Pulmonary artery endothelial cell (primary cell): ENCODE measurements at regions not wholly inside any gene's neighbourhood (a gene's known extent, or its start where the extent isn't known, plus 50 kb on each side); places are given as distances from the start of the nearest gene placed in this dataset.

Experiments
- DNase-seq: peaks from one replicate; pipeline ENCODE4 v3.0.0-alpha.2; 2011; ENCODE audit warnings: low read depth, low spot score

GRCh38 chr15:61743345-61743909, 316.8 kb downstream of the VPS13C start:
- DNase-seq: no peak

DNA sequence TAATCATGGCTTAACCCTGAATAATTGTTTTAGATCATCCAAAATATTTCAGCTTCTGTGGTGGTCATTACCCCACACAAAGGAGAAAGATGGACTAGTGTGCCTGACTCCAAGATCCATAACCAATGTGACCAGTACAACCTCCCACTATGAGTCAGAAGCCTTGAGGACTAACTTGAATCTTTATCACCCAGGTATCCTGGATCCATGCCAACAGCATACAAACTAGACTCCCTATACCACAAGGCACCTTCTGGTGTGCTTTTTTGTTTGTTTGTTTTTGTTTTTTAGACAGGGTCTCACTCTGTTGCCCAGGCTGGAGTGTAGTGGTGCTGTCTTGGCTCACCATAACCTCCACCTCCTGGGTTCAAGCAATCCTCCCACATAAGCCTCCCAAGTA, 317.7 kb downstream of the VPS13C start:
- no peak for DNase-seq

DNA sequence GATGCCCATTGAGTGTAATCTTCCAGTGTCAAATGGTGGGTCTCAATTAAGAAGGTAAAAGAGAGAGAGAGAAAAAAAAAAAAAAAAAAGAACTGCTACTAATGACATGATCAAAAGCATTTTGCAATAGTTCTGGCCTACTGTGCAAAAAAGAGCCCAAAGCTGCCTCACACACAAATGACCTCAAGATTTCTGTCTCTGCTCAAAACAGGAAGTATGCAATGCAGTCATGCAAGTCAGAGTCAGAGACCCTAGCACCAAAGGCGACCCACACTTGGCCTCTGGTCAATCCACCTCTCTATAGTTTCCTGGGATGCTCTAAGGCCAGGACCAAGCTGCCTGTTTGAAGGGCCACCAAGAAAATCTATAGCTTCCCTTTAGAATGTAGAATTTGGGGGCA, 323.5 kb downstream of the VPS13C start:
- DNase-seq: no peak

DNA sequence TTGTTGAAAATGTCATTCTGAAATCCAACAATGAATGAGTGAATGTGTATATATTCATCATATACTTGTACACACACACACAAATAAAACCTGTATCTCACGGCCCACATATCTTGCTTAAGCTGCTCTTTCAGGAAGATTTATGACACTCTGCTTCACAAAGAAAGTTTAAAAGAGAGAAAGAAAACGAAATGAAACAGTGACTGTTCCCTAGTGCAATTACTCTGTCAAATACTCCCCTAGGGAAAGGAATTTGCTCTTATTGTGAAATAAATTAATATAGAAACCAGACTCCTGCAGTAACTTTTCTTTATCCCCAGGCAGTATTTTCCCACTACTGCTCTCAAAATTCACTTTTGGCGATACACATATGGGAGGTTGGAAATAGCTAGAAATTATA, 329.1 kb downstream of the VPS13C start:
- DNase-seq: no peak

- DNase-seq: no peak
Observed at GRCh38 chr15:61729646-61730045, 330.6 kb downstream of the VPS13C start.

DNA sequence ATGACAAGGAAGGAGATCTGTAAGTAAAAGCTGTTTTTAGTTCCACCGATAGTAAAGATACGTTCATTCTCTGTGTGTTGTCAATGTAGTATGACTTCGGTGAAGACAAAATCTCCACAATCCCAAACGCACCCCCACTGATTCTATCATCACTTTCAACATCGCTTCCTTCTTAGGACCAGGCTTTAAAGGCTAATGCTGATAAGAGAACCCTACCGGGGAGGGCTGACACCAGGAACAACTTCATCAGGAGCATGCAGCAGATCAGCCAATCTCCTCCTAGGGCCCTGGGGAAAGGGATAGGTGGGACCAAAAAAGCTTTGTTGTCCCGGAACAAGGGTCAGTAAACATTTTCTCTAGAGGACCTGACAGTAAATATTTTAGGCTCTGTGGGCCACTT, 334.1 kb downstream of the VPS13C start:
- no peak for DNase-seq

DNA sequence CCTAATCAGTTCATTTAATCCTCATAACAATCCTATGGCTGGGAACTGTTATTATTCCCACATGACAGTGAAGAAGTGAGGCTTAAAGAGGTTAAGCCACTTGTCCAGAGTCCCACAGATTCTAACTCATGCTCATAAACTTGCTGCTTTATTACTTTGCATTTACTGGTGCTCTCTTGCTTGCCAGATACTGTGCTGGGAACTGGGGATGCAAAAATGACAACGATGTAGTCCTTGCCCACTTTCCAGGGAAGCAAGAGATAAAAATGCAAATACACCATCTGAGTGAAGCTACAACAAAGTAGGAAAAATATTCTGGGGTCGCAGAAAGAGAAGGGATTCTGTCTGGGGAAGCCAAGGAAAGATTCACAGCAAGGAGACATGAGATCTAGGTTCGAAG, 335.0 kb downstream of the VPS13C start:
- DNase-seq: no peak

DNA sequence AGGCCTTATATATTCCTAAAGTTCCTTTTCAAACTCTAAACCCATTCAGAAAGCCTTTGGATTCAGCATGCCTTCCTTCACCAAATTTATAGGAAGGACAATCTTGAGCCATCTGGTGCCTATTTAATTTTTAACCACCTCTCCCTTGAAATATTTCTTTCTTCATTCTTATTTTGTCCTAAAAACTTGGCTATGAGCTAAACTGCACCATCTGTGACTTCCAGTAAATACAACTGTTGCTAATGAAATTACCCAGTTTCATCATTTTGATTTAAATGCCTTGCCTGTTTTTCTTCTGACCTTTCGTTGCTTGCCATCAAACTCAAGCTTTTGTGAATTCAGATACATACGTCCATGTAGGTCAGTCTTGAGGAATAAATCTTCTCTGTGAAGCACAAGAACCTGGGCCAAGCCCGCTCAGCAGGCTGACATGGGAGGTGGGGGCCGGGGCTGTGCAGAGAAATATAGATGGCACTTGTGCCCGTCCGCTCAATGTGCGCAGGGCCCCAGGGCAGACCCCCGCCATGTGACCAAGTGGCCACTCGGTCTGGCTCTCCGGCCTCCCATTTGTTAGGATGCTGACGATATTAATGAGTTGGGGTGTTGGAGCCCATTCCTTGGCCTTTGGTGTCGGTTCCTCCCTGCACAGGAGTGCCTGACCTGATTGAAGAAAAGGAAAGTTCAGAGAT, 335.9 kb downstream of the VPS13C start:
- no peak for DNase-seq

- no peak for DNase-seq
Observed at GRCh38 chr15:61721418-61721817, 338.8 kb downstream of the VPS13C start.

GRCh38 chr15:61720197-61720704, 340.0 kb downstream of the VPS13C start:
- no peak for DNase-seq

- no peak for DNase-seq
Observed at GRCh38 chr15:61715082-61715481, 345.2 kb downstream of the VPS13C start.

- DNase-seq: no peak
Observed at GRCh38 chr15:61712129-61712759, 348.0 kb downstream of the VPS13C start.

DNA sequence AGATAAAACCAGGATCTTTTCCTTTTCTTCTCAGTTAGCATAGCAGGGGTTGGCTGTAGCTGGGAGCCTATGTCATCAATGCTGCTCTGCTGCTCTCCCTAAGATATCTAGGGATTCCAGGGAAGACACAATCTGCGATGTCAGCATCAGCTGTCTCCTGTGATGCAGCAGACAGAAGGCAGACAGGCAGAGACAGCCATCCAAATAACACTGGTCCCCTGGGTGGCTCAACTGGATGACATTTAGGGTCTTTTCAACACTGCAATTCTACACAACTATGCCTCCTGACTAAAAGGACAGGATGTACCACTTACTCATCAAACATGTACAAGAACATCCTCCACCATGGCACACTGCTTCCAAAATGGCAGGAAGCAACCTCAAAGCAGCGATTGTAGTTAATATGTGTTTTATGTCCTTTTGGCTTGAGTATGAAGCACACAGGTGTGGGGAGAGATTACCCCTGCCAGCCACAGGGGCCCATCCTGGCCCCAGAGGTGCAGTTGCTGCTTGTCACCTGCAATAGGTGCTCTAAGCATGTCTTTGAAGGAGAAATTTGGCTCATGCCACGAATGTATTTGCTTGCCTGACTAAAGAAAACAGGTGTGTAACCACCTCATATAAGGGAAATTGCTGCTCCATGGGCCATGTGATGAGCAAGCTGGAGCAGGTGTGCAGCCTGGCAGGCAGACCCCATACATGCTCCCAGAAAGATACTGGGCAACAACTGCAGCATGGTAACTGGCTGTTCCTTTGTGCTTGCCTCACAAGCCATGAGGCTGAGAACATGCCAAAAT, 357.8 kb downstream of the VPS13C start:
- no peak for DNase-seq

GRCh38 chr15:61701455-61701854, 358.8 kb downstream of the VPS13C start:
- no peak for DNase-seq

DNA sequence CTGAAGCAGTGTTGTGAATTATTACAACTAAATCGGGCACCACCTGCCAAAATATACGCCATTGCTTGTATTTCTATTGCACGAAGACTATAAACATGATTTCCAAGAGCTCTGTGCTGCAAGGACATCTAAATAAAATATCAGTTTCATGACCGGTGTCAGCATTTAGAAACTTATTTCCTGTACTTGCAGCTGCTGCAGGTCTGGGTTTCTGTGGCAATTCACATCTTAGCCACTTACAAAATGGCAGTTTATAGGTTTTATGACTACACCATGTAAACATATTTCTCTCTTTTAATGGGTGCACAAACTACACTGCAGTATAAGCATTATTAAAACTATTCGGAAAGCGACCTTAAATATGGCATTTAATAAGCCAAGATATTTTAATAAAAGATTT, 359.4 kb downstream of the VPS13C start:
- DNase-seq: no peak

DNA sequence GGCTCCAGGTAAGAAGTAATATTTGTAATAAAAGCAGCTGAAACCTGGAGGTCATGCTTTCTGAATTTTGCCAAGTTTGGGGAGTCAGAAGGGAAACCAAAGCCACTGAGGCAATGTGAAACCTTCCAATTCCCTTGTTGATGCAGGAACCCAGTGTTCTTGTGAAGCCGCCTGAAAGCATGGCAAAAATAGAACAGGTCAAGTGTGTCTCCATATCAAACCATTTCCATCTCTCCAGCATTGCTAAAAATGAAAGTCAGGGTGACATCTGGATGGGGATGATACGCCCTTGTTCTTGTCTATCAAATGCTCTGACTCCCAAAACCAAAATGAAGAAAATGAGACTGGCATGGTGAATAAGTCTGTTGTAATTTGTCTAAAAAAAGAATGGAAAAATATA, 362.5 kb downstream of the VPS13C start:
- no peak for DNase-seq

GRCh38 chr15:61689067-61689466, 371.2 kb downstream of the VPS13C start:
- DNase-seq: no peak

DNA sequence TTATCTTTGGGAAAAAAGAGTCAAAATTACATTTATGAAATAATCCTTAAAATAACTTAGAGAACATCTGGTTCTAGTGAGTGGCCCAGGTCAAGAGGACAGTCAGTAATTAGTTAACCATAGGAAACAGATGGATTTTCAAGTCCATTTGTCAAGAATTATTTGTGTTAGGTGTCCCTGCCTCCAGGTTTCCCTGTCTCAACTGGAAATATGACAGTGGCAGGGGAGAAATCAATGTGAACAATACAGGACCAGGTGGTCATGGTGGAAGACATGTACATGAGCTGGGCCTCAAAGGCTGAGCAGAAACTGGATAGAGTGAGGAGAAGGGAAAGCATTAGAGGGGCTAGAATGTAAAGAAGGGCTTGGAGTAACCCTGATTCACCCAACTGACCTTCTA, 372.6 kb downstream of the VPS13C start:
- no peak for DNase-seq

DNA sequence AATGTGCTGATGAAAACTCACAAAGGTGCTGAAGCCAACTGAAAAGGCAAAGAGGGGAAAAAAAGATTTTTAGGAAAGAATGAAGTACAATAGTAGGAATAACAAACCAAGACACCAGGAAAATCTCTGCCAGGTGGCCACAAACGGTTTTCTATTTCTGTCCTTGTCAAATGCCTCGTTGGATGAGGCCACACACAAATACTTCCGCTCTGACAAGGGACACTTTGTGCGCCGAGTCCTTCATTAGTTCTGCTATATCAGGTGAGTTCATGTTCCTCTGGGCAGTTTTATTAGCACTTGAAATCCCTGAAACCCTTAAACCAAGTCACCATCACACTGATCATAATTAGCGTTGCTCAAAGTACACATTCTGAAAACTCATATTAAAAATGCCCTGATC, 373.1 kb downstream of the VPS13C start:
- no peak for DNase-seq

DNA sequence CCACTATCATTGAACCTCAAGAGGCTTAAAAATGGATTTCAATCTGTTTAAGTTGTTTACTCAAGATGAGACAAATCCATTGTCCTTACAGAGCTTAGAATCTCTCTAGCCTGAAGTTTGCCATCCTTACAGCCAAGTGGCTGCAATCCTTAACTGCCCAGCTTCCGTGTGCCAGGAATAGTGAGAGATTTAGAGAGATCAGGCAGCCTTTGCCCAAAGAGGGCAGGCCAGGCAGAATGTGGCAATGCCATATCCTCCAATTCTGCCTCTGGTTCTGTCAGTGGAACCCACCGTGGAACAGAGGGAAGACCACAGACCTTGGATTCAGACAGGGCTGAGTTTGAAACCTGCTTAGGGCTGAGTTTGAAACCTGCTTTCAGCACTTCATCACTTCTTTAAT, 374.3 kb downstream of the VPS13C start:
- DNase-seq: no peak

- no peak for DNase-seq
Observed at GRCh38 chr15:61685534-61685933, 374.7 kb downstream of the VPS13C start.
